GM12878 (cell line): ENCODE measurements at regions not wholly inside any gene's neighbourhood (a gene's known extent, or its start where the extent isn't known, plus 50 kb on each side); places are given as distances from the start of the nearest gene placed in this dataset.

Experiments
- ATAC-seq: fragments of 200-7000 bp; cut with Tn5 transposase; 3 replicates; pipeline ENCODE4 v1.9.1; 2020; ENCODE audit warnings: mild to moderate bottlenecking, moderate library complexity
- BruUV-seq: library from RNA; stranded (reverse); fragments of 400-500 nt; replicated peaks from 2 replicates; lab custom pipeline; 2021; lab: Mats Ljungman, UMichigan
- CTCF ChIA-PET: fragments of 300-600 bp; sonication (Branson Sonifier 250); formaldehyde crosslinking; extraction: SDS; loops from one replicate; lab custom pipeline; 2021; ENCODE audit warnings: inconsistent platforms; lab: Yijun Ruan, JAX
- POLR2A ChIA-PET: fragments of 350-600 bp; formaldehyde crosslinking; extraction: SDS; loops from one replicate; lab custom pipeline; 2021; ENCODE audit warnings: inconsistent platforms; lab: Charles Lee
- RAD21 ChIA-PET: fragments of 300-600 bp; sonication (Branson Sonifier 250); formaldehyde crosslinking; loops from one replicate; lab custom pipeline; 2023; ENCODE audit warnings: antibody characterized with exemption; ENCODE audit not compliant: unreplicated experiment; lab: Charles Lee
- SMC1A ChIA-PET: fragments of 300-600 bp; sonication (Branson Sonifier 250); formaldehyde crosslinking; loops from one replicate; lab custom pipeline; 2023; ENCODE audit not compliant: unreplicated experiment, uncharacterized antibody; lab: Charles Lee
- DNase-seq: peaks from one replicate; pipeline ENCODE4 v3.0.0-alpha.2; 2011; ENCODE audit warnings: low read depth, low spot score
- FAIRE-seq: peaks from 3 replicates; lab custom pipeline; 2011; peaks lifted over from hg19 to GRCh38; lab: Jason Lieb, UNC
- H2AFZ ChIP-seq: 2 replicates; pipeline ENCODE4 v1.6.0; 2011; ENCODE audit warnings: low read depth, low read length, control low read depth; ENCODE audit not compliant: control insufficient read depth
- H3K27ac ChIP-seq: 2 replicates; pipeline ENCODE4 v1.5.1; 2011; ENCODE audit warnings: control low read depth; ENCODE audit not compliant: control insufficient read depth, insufficient read depth
- H3K27me3 ChIP-seq, 2 experiments: replicated peaks in 1 of 2; 2 replicates each; pipeline versions ENCODE4 v1.6.0 to v1.6.1; 2011; ENCODE audit warnings: low read length in 1 of 2; ENCODE audit not compliant: control insufficient read depth in 2 of 2, insufficient read depth in 2 of 2
- H3K36me3 ChIP-seq, 2 experiments: 2 replicates each; pipeline ENCODE4 v1.5.1; 2011; ENCODE audit warnings: low read length in 1 of 2; ENCODE audit not compliant: control insufficient read depth in 2 of 2, insufficient read depth in 2 of 2
- H3K4me1 ChIP-seq: 2 replicates; pipeline ENCODE4 v1.6.1; 2011; ENCODE audit warnings: mild to moderate bottlenecking, low read length, moderate library complexity, mixed read lengths; ENCODE audit not compliant: control insufficient read depth, insufficient read depth
- H3K4me2 ChIP-seq: 2 replicates; pipeline ENCODE4 v1.6.0; 2011; ENCODE audit warnings: control low read depth; ENCODE audit not compliant: control insufficient read depth, insufficient read depth
- H3K4me3 ChIP-seq: fragments of 200-600 bp; sonication (generic); 2 replicates; pipeline ENCODE4 v1.5.1; 2016
- H3K79me2 ChIP-seq: 2 replicates; pipeline ENCODE4 v1.6.0; 2011; ENCODE audit warnings: low read length; ENCODE audit not compliant: control insufficient read depth, insufficient read depth
- H3K9ac ChIP-seq: 2 replicates; pipeline ENCODE4 v1.8.0; 2011; ENCODE audit warnings: low read length, control low read depth, mixed read lengths; ENCODE audit not compliant: control insufficient read depth, insufficient read depth
- H3K9me3 ChIP-seq: replicated peaks from 3 replicates; pipeline ENCODE4 v1.5.1; 2011; ENCODE audit warnings: mild to moderate bottlenecking, low read length; ENCODE audit not compliant: control insufficient read depth, insufficient read depth
- H4K20me1 ChIP-seq: 2 replicates; pipeline ENCODE4 v1.6.0; 2011; ENCODE audit not compliant: control insufficient read depth, insufficient read depth
- ATF3 ChIP-seq: IDR thresholded peaks from 2 replicates; pipeline ENCODE4 v1.6.1; 2011; ENCODE audit warnings: low read depth, mild to moderate bottlenecking, low read length, moderate library complexity, borderline replicate concordance; ENCODE audit errors: extremely low read depth
- ATF7 ChIP-seq: fragments of 450-650 bp; IDR thresholded peaks from 2 replicates; pipeline ENCODE4 v1.6.1; 2016; ENCODE audit warnings: low read depth, mild to moderate bottlenecking
- CBFB ChIP-seq: IDR thresholded peaks from 2 replicates; pipeline ENCODE4 v1.6.1; 2016; ENCODE audit warnings: antibody characterized with exemption, low read depth
- FOXM1 ChIP-seq: IDR thresholded peaks from 2 replicates; pipeline ENCODE4 v1.6.1; 2012; ENCODE audit warnings: low read depth, mild to moderate bottlenecking, inconsistent platforms, low read length, moderate library complexity
- JUND ChIP-seq: IDR thresholded peaks from 2 replicates; pipeline ENCODE4 v1.6.1; 2012; ENCODE audit warnings: low read depth, mild to moderate bottlenecking, low read length, improper control_type of control experiment, moderate library complexity
- MTA3 ChIP-seq: IDR thresholded peaks from 2 replicates; pipeline ENCODE4 v1.6.1; 2012; ENCODE audit warnings: low read length, inconsistent platforms, borderline replicate concordance
- NR2F1 ChIP-seq: fragments of 450-650 bp; conservative IDR thresholded peaks from 2 replicates; pipeline ENCODE4 v1.6.1; 2017; ENCODE audit warnings: mild to moderate bottlenecking
- POLR2AphosphoS5 ChIP-seq: IDR thresholded peaks from 2 replicates; pipeline ENCODE4 v1.6.1; 2011; ENCODE audit warnings: mild to moderate bottlenecking, low read length, inconsistent platforms
- SKIL ChIP-seq: fragments of 450-650 bp; IDR thresholded peaks from 2 replicates; pipeline ENCODE4 v1.6.1; 2017; ENCODE audit warnings: mild to moderate bottlenecking, low read depth, inconsistent platforms; ENCODE audit not compliant: poor library complexity, severe bottlenecking
- SREBF1 ChIP-seq: IDR thresholded peaks from 2 replicates; pipeline ENCODE4 v1.6.1; 2012; ENCODE audit warnings: mild to moderate bottlenecking, low read length
- WGBS: methylation state at CpG from one replicate; pipeline ENCODE4 v1.1.6; 2016; ENCODE audit warnings: low lambda C conversion rate; ENCODE audit not compliant: insufficient replicate concordance, insufficient coverage; ENCODE audit errors: missing lambda C conversion rate; 5-methylcytosine and 5-hydroxymethylcytosine counted together
- in situ Hi-C: fragments of 300-500 bp; cut with MboI; formaldehyde crosslinking; loops from 9 replicates; pipeline ENCODE4 v1.14.3; 2018; ENCODE audit warnings: mixed read lengths
- intact Hi-C: fragments of 100-400 bp; cut with micrococcal nuclease; formaldehyde crosslinking; loops from one replicate; pipeline ENCODE4 v1.14.2; 2022; ENCODE audit not compliant: unreplicated experiment
- TF ChIP-seq, protein P1 (sequence below): fragments of 450-650 bp; IDR thresholded peaks from 2 replicates; pipeline ENCODE4 v1.6.1; 2017; ENCODE audit warnings: low read depth, mild to moderate bottlenecking, moderate library complexity

GRCh38 chr20:21967481-21967880, 262.0 kb downstream of the PAX1 start:
- DNase-seq (no peak), FAIRE-seq (no peak), ATAC-seq (no peak)
- Histone ChIP-seq H3K79me2 (no peaks in the 10 kb centered on the region), H3K4me2 (no peak overlapping the region), H3K4me1 (no peaks in the 10 kb centered on the region), H3K9ac (no peak overlapping the region), H3K9me3 (no peaks in the 10 kb centered on the region), H2AFZ (no peak overlapping the region), H4K20me1 (no peaks in the 10 kb centered on the region), H3K27me3 (no peaks in the 10 kb centered on the region), H3K27ac (no peak overlapping the region), H3K36me3 (no peaks in the 10 kb centered on the region), H3K4me3 (no peak overlapping the region)
- RAD21 ChIA-PET = no interaction called here
- TF ChIP-seq NR2F1 (no peak), MTA3 (no peak), ATF3 (no peak), CBFB (no peak), ATF7 (no peak), SKIL (no peak), POLR2AphosphoS5 (no peak), JUND (no peak), FOXM1 (no peak), SREBF1 (no peak)
- TF ChIP-seq, protein P1, sequence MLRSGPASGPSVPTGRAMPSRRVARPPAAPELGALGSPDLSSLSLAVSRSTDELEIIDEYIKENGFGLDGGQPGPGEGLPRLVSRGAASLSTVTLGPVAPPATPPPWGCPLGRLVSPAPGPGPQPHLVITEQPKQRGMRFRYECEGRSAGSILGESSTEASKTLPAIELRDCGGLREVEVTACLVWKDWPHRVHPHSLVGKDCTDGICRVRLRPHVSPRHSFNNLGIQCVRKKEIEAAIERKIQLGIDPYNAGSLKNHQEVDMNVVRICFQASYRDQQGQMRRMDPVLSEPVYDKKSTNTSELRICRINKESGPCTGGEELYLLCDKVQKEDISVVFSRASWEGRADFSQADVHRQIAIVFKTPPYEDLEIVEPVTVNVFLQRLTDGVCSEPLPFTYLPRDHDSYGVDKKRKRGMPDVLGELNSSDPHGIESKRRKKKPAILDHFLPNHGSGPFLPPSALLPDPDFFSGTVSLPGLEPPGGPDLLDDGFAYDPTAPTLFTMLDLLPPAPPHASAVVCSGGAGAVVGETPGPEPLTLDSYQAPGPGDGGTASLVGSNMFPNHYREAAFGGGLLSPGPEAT = no peak
- SMC1A ChIA-PET = no interaction called here
- POLR2A ChIA-PET = no interaction called here
- no TSS peak for BruUV-seq
- in situ Hi-C loops (no loop called here), intact Hi-C loops (no loop called here)
- 2% methylated on average over 5 of the region's 5 CpGs for WGBS
- CTCF ChIA-PET = no interaction called here
